MM.1S (cell line): ENCODE measurements at regions not wholly inside any gene's neighbourhood (a gene's known extent, or its start where the extent isn't known, plus 50 kb on each side); places are given as distances from the start of the nearest gene placed in this dataset.

Experiments
- CTCF ChIP-seq: fragments of 300-600 bp; sonication (generic); IDR thresholded peaks from 2 replicates; pipeline ENCODE4 v1.5.1; 2016; ENCODE audit warnings: antibody characterized with exemption, low read length, mixed read lengths
- EZH2 ChIP-seq: fragments of 300-600 bp; sonication (generic); optimal IDR thresholded peaks from 2 replicates; pipeline ENCODE3; 2017; ENCODE audit warnings: low read depth, mild to moderate bottlenecking, antibody characterized with exemption, low read length, mixed read lengths
- EZH2phosphoT487 ChIP-seq: fragments of 300-600 bp; sonication (generic); IDR thresholded peaks from 2 replicates; pipeline ENCODE4 v1.6.1; 2018; ENCODE audit warnings: antibody characterized with exemption, low read length

GRCh38 chrX:3178329-3178728, 137.1 kb downstream of the ARSF start:
- TF ChIP-seq CTCF: no peak
- TF ChIP-seq EZH2phosphoT487: no peak
- TF ChIP-seq EZH2: no peak
